Ishikawa (cell line): ENCODE measurements at regions not wholly inside any gene's neighbourhood (a gene's known extent, or its start where the extent isn't known, plus 50 kb on each side); places are given as distances from the start of the nearest gene placed in this dataset.

Experiments used
- CEBPB ChIP-seq: IDR thresholded peaks from 2 replicates; pipeline ENCODE4 v1.6.1; 2012
- CREB1 ChIP-seq: IDR thresholded peaks from 2 replicates; pipeline ENCODE4 v1.6.1; 2012; ENCODE audit warnings: low read depth
- EGR1 ChIP-seq: IDR thresholded peaks from 2 replicates; pipeline ENCODE4 v1.6.1; 2012
- EP300 ChIP-seq: IDR thresholded peaks from 2 replicates; pipeline ENCODE4 v1.6.1; 2012; ENCODE audit warnings: borderline replicate concordance
- FOXM1 ChIP-seq: IDR thresholded peaks from 2 replicates; pipeline ENCODE4 v1.6.1; 2012; ENCODE audit warnings: low read depth, borderline replicate concordance
- MAX ChIP-seq: IDR thresholded peaks from 2 replicates; pipeline ENCODE4 v1.6.1; 2012
- NFIC ChIP-seq: IDR thresholded peaks from 2 replicates; pipeline ENCODE4 v1.6.1; 2012
- RAD21 ChIP-seq: IDR thresholded peaks from 2 replicates; pipeline ENCODE4 v1.6.1; 2012; ENCODE audit warnings: low read depth
- REST ChIP-seq: IDR thresholded peaks from 2 replicates; pipeline ENCODE4 v1.6.1; 2012; ENCODE audit warnings: low read depth, mild to moderate bottlenecking
- TAF1 ChIP-seq: IDR thresholded peaks from 2 replicates; pipeline ENCODE4 v1.6.1; 2012; ENCODE audit warnings: low read depth, mild to moderate bottlenecking
- TCF12 ChIP-seq: IDR thresholded peaks from 2 replicates; pipeline ENCODE4 v1.6.1; 2012; ENCODE audit warnings: low read depth
- TEAD4 ChIP-seq: IDR thresholded peaks from 2 replicates; pipeline ENCODE4 v1.6.1; 2012
- USF1 ChIP-seq: IDR thresholded peaks from 2 replicates; pipeline ENCODE4 v1.6.1; 2012
- YY1 ChIP-seq: IDR thresholded peaks from 2 replicates; pipeline ENCODE4 v1.6.1; 2012; ENCODE audit warnings: low read depth
- ZBTB7A ChIP-seq: IDR thresholded peaks from 2 replicates; pipeline ENCODE4 v1.6.1; 2012; ENCODE audit warnings: low read depth

GRCh38 chr7:25831831-25832411 is 320.1 kb upstream of the NFE2L3 start:
- no peak for TF ChIP-seq EP300
- no peak for TF ChIP-seq FOXM1
- no peak for TF ChIP-seq EGR1
- TF ChIP-seq CREB1 = no peak

GRCh38 chr7:25832456-25832855 is 319.5 kb upstream of the NFE2L3 start:
- TF ChIP-seq CEBPB (no peak), FOXM1 (no peak), TEAD4 (no peak), USF1 (no peak), RAD21 (no peak), MAX (no peak), ZBTB7A (no peak), NFIC (no peak), CREB1 (no peak), TAF1 (no peak), EGR1 (no peak), EP300 (no peak), REST (no peak)

GRCh38 chr7:25832929-25833328 is 319.1 kb upstream of the NFE2L3 start:
- no peak for TF ChIP-seq EP300
- no peak for TF ChIP-seq RAD21

GRCh38 chr7:25834050-25834449 is 317.9 kb upstream of the NFE2L3 start:
- TF ChIP-seq ZBTB7A (no peak), RAD21 (no peak), TAF1 (no peak), NFIC (no peak), MAX (no peak), FOXM1 (no peak), EGR1 (no peak), CREB1 (no peak)

- TF ChIP-seq RAD21 (no peak), CEBPB (no peak), EGR1 (no peak), REST (no peak), TCF12 (no peak), FOXM1 (no peak), USF1 (no peak), TAF1 (no peak), EP300 (no peak), CREB1 (no peak), MAX (no peak), YY1 (no peak)
These were observed 316.8 kb upstream of the NFE2L3 start for GRCh38 chr7:25835197-25835596.

- TF ChIP-seq USF1 (no peak), CEBPB (no peak), TCF12 (no peak)
These were observed 312.8 kb upstream of the NFE2L3 start for GRCh38 chr7:25839084-25839769.
